ENCODE measurements at regions not wholly inside any gene's neighbourhood (a gene's known extent, or its start where the extent isn't known, plus 50 kb on each side); places are given as distances from the start of the nearest gene placed in this dataset.

DNA sequence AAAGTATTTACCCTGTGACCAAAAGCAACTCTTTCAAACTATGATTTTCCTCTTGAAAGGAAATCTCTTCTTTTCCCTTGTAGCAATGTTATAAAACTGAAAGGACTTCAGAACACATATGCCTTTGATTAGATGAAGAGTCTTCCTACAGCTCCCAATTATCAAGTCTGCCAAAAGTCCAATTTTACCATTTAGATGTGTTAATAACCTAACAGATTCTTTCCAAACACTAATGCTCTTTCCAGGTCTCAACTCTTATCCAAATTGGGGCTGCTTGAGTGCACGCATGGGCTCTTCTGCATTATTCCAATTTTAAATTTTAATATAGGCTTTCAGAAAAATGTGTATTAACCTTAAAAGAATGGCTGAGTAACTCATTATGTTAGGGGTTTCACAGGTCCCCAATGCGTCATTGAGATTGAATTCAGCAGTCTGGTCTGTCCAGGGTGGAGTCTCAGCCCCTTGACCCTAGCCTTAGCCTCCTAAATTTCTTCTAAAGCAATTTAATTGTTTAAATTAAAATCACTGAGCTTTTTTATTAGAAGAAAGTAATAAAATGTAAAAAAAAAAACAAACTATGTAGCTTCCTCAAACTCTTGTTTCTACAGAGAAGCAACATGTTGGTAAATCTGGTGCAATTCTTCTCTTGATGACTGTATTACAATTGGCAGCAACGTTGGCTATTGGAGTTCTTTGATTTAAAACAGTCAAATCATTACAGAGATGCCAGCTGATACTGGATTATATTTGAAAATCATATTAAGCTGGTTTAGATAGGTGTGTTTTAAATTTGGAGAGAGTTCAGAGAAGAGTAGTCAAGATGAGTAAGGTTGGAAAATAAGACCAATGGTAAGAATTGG lies 170.4 kb downstream of the DKK1 start:
- TF ChIP-seq CEBPB (IDR thresholded peaks at IDR 0.05; ENCODE audit: low read depth) = no peak
- TF ChIP-seq, protein P1, sequence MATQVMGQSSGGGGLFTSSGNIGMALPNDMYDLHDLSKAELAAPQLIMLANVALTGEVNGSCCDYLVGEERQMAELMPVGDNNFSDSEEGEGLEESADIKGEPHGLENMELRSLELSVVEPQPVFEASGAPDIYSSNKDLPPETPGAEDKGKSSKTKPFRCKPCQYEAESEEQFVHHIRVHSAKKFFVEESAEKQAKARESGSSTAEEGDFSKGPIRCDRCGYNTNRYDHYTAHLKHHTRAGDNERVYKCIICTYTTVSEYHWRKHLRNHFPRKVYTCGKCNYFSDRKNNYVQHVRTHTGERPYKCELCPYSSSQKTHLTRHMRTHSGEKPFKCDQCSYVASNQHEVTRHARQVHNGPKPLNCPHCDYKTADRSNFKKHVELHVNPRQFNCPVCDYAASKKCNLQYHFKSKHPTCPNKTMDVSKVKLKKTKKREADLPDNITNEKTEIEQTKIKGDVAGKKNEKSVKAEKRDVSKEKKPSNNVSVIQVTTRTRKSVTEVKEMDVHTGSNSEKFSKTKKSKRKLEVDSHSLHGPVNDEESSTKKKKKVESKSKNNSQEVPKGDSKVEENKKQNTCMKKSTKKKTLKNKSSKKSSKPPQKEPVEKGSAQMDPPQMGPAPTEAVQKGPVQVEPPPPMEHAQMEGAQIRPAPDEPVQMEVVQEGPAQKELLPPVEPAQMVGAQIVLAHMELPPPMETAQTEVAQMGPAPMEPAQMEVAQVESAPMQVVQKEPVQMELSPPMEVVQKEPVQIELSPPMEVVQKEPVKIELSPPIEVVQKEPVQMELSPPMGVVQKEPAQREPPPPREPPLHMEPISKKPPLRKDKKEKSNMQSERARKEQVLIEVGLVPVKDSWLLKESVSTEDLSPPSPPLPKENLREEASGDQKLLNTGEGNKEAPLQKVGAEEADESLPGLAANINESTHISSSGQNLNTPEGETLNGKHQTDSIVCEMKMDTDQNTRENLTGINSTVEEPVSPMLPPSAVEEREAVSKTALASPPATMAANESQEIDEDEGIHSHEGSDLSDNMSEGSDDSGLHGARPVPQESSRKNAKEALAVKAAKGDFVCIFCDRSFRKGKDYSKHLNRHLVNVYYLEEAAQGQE (IDR thresholded peaks at IDR 0.05; ENCODE audit: low read depth) = no peak
- TF ChIP-seq, protein P2, sequence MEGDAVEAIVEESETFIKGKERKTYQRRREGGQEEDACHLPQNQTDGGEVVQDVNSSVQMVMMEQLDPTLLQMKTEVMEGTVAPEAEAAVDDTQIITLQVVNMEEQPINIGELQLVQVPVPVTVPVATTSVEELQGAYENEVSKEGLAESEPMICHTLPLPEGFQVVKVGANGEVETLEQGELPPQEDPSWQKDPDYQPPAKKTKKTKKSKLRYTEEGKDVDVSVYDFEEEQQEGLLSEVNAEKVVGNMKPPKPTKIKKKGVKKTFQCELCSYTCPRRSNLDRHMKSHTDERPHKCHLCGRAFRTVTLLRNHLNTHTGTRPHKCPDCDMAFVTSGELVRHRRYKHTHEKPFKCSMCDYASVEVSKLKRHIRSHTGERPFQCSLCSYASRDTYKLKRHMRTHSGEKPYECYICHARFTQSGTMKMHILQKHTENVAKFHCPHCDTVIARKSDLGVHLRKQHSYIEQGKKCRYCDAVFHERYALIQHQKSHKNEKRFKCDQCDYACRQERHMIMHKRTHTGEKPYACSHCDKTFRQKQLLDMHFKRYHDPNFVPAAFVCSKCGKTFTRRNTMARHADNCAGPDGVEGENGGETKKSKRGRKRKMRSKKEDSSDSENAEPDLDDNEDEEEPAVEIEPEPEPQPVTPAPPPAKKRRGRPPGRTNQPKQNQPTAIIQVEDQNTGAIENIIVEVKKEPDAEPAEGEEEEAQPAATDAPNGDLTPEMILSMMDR (IDR thresholded peaks at IDR 0.05 in 2 of 3, conservative IDR thresholded peaks at IDR 0.05 in 1 of 3; ENCODE audit: borderline replicate concordance in 1 of 3, insufficient read depth in 1 of 3, low read depth in 2 of 3, low read length in 2 of 3) = no peak
- TF ChIP-seq POLR2AphosphoS5 (IDR thresholded peaks at IDR 0.05; ENCODE audit: low read depth, low read length) = no peak
- TF ChIP-seq, protein P3, sequence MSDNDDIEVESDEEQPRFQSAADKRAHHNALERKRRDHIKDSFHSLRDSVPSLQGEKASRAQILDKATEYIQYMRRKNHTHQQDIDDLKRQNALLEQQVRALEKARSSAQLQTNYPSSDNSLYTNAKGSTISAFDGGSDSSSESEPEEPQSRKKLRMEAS (IDR thresholded peaks at IDR 0.05) = no peak
- no peak for TF ChIP-seq SP1 (IDR thresholded peaks at IDR 0.05; ENCODE audit: low read depth)
- TF ChIP-seq EZH2 (IDR thresholded peaks at IDR 0.05) = no peak
- no peak for TF ChIP-seq JUND (IDR thresholded peaks at IDR 0.05)
- TF ChIP-seq ZFX (IDR thresholded peaks at IDR 0.05) = no peak
- TF ChIP-seq POLR2A (IDR thresholded peaks at IDR 0.05; ENCODE audit: borderline replicate concordance, extremely low read depth, insufficient read depth, insufficient read length) = no peak
- TF ChIP-seq SRF (IDR thresholded peaks at IDR 0.05; ENCODE audit: low read depth) = no peak

Data from HCT116 (cell line).